Endodermal cell (in vitro differentiated cells): ENCODE measurements at regions not wholly inside any gene's neighbourhood (a gene's known extent, or its start where the extent isn't known, plus 50 kb on each side); places are given as distances from the start of the nearest gene placed in this dataset.

Source experiments
- DNase-seq: peaks from one replicate; pipeline ENCODE4 v3.0.0-alpha.2; 2017
- H3K27ac ChIP-seq: 2 replicates; pipeline ENCODE4 v1.5.1; 2013; ENCODE audit warnings: mild to moderate bottlenecking, low read depth, low read length, moderate library complexity
- H3K27me3 ChIP-seq: 2 replicates; pipeline ENCODE4 v1.6.1; 2013; ENCODE audit warnings: mild to moderate bottlenecking, low read length, moderate library complexity; ENCODE audit not compliant: insufficient read depth, control insufficient read depth, poor library complexity, severe bottlenecking
- H3K36me3 ChIP-seq: 2 replicates; pipeline ENCODE4 v1.7.0; 2013; ENCODE audit warnings: mild to moderate bottlenecking, low read length, moderate library complexity; ENCODE audit not compliant: control insufficient read depth, insufficient read depth
- H3K4me1 ChIP-seq: one replicate; pipeline ENCODE4 v1.7.0; 2013; ENCODE audit warnings: low read length; ENCODE audit not compliant: control insufficient read depth, insufficient read depth
- H3K4me3 ChIP-seq: 2 replicates; pipeline ENCODE4 v1.5.1; 2013; ENCODE audit warnings: mild to moderate bottlenecking, low read length, moderate library complexity
- H3K9ac ChIP-seq: 2 replicates; pipeline ENCODE4 v1.6.1; 2013; ENCODE audit warnings: mild to moderate bottlenecking, low read length, moderate library complexity; ENCODE audit not compliant: poor library complexity, severe bottlenecking; ENCODE audit errors: extremely low read depth
- H3K9me3 ChIP-seq: 2 replicates; pipeline ENCODE4 v1.6.1; 2013; ENCODE audit warnings: mild to moderate bottlenecking, low read length, moderate library complexity; ENCODE audit not compliant: control insufficient read depth
- H3K27ac Mint-ChIP-seq: 2 replicates; pipeline ENCODE4 v1.8.0; 2020; ENCODE audit warnings: mixed read lengths
- H3K27me3 Mint-ChIP-seq: 2 replicates; pipeline ENCODE4 v1.8.0; 2021; ENCODE audit warnings: mild to moderate bottlenecking, mixed read lengths; ENCODE audit not compliant: insufficient read depth
- H3K36me3 Mint-ChIP-seq: 2 replicates; pipeline ENCODE4 v1.8.0; 2020; ENCODE audit warnings: low read depth, mixed read lengths
- H3K4me1 Mint-ChIP-seq: 2 replicates; pipeline ENCODE4 v1.8.0; 2020; ENCODE audit warnings: mixed read lengths
- H3K4me3 Mint-ChIP-seq: 2 replicates; pipeline ENCODE4 v1.8.0; 2020; ENCODE audit warnings: mild to moderate bottlenecking, moderate library complexity, mixed read lengths
- H3K9me3 Mint-ChIP-seq: 2 replicates; pipeline ENCODE4 v1.8.0; 2020; ENCODE audit warnings: mild to moderate bottlenecking, mixed read lengths
- WGBS, 2 experiments: methylation state at CpG; one replicate each; pipeline versions ENCODE4 v1.1.5 to v1.1.7; 2013; ENCODE audit warnings: missing lambda C conversion rate in 2 of 2, mixed read lengths in 1 of 2; ENCODE audit not compliant: insufficient coverage in 1 of 2, insufficient read length in 1 of 2; 5-methylcytosine and 5-hydroxymethylcytosine counted together
- TF ChIP-seq, protein P1 (sequence below): fragments of 200-600 bp; sonication (generic); conservative IDR thresholded peaks from 2 replicates; pipeline ENCODE4 v1.5.0; 2021; ENCODE audit warnings: antibody characterized with exemption, mild to moderate bottlenecking

- TF ChIP-seq, protein P1, sequence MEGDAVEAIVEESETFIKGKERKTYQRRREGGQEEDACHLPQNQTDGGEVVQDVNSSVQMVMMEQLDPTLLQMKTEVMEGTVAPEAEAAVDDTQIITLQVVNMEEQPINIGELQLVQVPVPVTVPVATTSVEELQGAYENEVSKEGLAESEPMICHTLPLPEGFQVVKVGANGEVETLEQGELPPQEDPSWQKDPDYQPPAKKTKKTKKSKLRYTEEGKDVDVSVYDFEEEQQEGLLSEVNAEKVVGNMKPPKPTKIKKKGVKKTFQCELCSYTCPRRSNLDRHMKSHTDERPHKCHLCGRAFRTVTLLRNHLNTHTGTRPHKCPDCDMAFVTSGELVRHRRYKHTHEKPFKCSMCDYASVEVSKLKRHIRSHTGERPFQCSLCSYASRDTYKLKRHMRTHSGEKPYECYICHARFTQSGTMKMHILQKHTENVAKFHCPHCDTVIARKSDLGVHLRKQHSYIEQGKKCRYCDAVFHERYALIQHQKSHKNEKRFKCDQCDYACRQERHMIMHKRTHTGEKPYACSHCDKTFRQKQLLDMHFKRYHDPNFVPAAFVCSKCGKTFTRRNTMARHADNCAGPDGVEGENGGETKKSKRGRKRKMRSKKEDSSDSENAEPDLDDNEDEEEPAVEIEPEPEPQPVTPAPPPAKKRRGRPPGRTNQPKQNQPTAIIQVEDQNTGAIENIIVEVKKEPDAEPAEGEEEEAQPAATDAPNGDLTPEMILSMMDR, result no peak
- H3K9me3 Mint-ChIP-seq, result no peaks in the 10 kb centered on the region
- Histone ChIP-seq H3K9me3 (peaks cover 7% of the 10 kb centered on the region), H3K27me3 (no peaks in the 10 kb centered on the region), H3K4me1 (peaks cover 4% of the 10 kb centered on the region), H3K9ac (no peak overlapping the region), H3K36me3 (no peaks in the 10 kb centered on the region), H3K4me3 (no peak overlapping the region), H3K27ac (no peak overlapping the region)
- 80 to 98% methylated on average over 2 to 5 of the region's 5 CpGs for WGBS, 2 experiments
- no peak overlapping the region for H3K4me3 Mint-ChIP-seq
- no peak overlapping the region for H3K27ac Mint-ChIP-seq
- DNase-seq, result no peak
- no peaks in the 10 kb centered on the region for H3K36me3 Mint-ChIP-seq
- H3K27me3 Mint-ChIP-seq, result no peaks in the 10 kb centered on the region
- H3K4me1 Mint-ChIP-seq, result peaks cover 21% of the 10 kb centered on the region
Measured at GRCh38 chr13:76685938-76686337, 200.3 kb downstream of the KCTD12 start.

DNA sequence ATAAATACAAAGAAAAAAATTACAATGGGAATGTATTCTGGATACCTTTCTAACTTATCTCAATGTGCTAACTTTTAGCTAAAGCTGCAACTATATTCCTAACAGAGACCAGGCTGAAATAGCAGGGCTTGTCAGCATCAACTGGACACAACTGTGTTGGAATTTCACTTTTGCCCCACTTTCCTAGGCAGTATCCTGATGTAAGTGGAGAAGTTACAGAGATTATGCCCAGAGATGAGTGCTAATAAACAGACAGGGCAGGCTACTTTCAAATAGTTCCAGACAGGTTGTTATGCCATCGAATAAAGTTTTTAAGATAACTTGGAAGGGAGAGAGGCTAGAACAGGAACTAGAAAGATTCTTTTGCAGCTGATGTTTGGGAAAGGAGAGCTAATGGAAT, 201.9 kb downstream of the KCTD12 start:
- Mint-ChIP-seq H3K4me3 (no peak overlapping the region), H3K27me3 (no peaks in the 10 kb centered on the region), H3K4me1 (peaks cover 21% of the 10 kb centered on the region), H3K9me3 (no peaks in the 10 kb centered on the region), H3K27ac (no peak overlapping the region), H3K36me3 (no peaks in the 10 kb centered on the region)
- Histone ChIP-seq H3K4me3 (no peak overlapping the region), H3K4me1 (peaks cover 4% of the 10 kb centered on the region), H3K9me3 (peaks cover 5% of the 10 kb centered on the region), H3K9ac (no peak overlapping the region), H3K36me3 (no peaks in the 10 kb centered on the region), H3K27me3 (no peaks in the 10 kb centered on the region), H3K27ac (no peak overlapping the region)
- TF ChIP-seq, protein P1, result no peak
- WGBS, 2 experiments, result 82 to 92% methylated on average over 1 of the region's 1 CpG
- no peak for DNase-seq

DNA sequence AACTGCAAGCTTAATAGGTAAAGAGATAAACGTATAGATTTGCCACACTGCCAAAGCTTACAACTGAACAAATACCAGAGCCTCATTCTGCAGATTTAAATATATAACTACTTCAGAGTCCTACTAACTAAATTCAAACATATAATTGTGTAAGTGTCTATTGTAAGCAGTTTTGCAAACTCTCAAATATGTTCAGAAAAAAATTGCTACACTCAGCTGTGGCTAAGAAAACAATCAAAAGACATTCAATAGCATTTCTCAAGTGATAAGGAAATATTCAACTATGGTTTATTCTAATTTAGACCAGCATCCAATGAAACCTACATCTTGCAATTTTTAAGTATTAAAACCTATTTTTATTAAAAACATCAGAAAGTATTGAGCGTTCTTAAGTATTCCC, 202.4 kb downstream of the KCTD12 start:
- H3K4me3 Mint-ChIP-seq, result no peak overlapping the region
- H3K27me3 Mint-ChIP-seq, result no peaks in the 10 kb centered on the region
- TF ChIP-seq, protein P1, result no peak

More for the DNA sequence above, 202.4 kb downstream of the KCTD12 start:
- H3K9me3 Mint-ChIP-seq, result no peaks in the 10 kb centered on the region
- Histone ChIP-seq H3K4me1 (peaks cover 4% of the 10 kb centered on the region), H3K27ac (no peak overlapping the region), H3K4me3 (no peak overlapping the region), H3K27me3 (no peaks in the 10 kb centered on the region), H3K9me3 (no peaks in the 10 kb centered on the region), H3K36me3 (no peaks in the 10 kb centered on the region), H3K9ac (no peak overlapping the region)
- DNase-seq, result no peak
- H3K36me3 Mint-ChIP-seq, result no peaks in the 10 kb centered on the region
- WGBS, 2 experiments, result 86% methylated on average over 2 of the region's 2 CpGs; no CpG with 5 or more reads in 1 of the 2 experiments
- peaks cover 21% of the 10 kb centered on the region for H3K4me1 Mint-ChIP-seq
- no peak overlapping the region for H3K27ac Mint-ChIP-seq
